ENCODE measurements at regions not wholly inside any gene's neighbourhood (a gene's known extent, or its start where the extent isn't known, plus 50 kb on each side); places are given as distances from the start of the nearest gene placed in this dataset.

GRCh38 chr2:175557810-175558377, 376.4 kb upstream of the ATP5MC3 start:
- DNase-seq: no peak

GRCh38 chr2:175553910-175554309, 372.4 kb upstream of the ATP5MC3 start:
- DNase-seq: no peak

DNA sequence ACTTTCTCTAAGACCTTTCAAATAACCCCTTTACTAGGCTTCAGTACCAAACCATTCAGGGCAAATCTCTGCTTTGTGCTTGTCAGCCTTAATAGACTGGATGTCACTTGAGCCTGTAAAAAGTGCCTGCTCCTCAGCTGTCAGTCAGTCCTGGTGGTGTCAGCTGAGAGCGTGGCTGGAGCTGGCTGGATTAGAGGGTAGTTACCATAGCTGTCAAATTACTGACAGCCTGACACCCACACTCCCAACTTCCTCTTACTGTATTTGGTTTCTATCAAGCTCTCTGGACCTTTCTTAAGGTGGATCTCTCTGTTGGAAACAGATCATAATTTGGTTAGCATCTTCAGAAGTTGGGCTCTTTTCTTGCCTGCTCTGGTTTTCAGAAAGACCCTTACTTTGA, 371.4 kb upstream of the ATP5MC3 start:
- DNase-seq: no peak

DNA sequence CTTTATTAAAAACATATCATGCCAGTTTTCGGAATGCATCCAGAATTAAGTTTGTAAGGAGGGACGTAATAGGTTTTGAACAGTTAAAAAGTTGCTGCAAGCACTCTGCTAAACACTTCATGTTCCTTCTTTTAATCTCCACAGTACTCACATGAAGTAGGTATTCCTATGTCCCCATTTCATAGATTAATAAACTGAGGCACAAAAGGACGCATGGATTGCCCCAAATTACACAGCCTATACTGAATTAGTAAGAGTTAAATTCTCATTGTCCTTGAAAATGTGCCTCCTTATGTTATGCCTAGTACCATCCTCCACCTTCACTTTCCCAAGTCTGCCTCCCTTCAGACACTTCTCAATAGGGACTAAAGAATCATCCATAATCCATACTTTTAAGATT, 358.9 kb upstream of the ATP5MC3 start:
- DNase-seq: no peak

DNA sequence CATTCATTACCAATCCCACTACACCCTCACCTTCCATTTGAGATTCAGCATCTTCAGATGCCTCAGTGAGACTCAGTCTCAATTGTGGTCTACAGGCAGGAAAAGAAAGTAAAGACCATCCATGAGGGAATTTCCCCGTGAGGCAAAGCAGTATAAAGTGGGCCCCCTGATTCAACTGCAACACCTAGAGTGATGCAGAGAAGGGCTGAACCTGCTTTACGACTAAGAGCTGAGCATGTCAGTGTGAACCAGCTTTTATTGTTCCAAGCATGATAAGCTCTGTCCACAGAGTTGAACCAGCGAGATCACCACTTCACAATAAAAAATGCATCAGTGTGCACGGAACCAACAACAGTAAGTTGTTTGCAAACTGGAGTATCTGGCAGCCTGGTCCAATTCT, 357.6 kb upstream of the ATP5MC3 start:
- DNase-seq: no peak

GRCh38 chr2:175536059-175536458, 354.5 kb upstream of the ATP5MC3 start:
- no peak for DNase-seq

GRCh38 chr2:175535631-175536030, 354.1 kb upstream of the ATP5MC3 start:
- DNase-seq: no peak

DNA sequence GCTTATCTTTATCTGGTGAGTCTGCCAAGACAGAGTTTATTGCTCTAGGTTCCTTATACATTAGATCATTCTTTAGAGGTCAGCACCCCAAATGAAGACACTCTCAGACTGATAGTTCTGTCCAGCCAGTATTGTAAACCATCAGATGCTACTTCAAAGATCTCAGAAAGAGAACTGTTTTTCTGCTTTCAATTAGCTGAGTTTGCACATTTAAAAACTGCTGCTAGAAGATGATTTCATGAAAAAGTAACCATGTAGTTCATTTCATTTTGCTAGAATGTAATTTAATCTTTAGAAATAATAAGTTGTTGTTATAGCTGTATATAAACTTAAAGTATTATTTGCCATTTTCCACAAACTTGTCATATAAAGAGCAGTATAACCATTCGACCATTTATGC, 344.5 kb upstream of the ATP5MC3 start:
- no peak for DNase-seq

- no peak for DNase-seq
These were observed 341.5 kb upstream of the ATP5MC3 start for GRCh38 chr2:175523001-175523400.

DNA sequence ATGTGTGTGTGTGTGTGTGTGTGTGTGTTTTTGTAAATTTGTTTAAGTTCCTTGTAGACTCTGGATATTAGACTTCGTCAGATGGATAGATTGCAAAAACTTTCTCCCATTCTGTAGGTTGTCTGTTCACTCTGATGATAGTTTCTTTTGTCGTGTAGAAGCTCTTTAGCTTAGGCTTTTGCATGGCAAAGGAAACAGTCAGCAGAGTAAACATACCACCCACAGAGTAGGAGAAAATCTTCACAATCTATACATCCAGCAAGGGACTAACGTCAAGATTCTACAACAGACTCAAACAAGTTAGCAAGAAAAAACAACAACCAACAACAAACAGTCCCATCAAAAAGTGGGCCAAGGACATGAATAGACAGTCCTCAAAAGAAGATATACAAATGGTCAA, 336.7 kb upstream of the ATP5MC3 start:
- DNase-seq: no peak

- no peak for DNase-seq
These were observed 335.0 kb upstream of the ATP5MC3 start for GRCh38 chr2:175516555-175516954.

DNA sequence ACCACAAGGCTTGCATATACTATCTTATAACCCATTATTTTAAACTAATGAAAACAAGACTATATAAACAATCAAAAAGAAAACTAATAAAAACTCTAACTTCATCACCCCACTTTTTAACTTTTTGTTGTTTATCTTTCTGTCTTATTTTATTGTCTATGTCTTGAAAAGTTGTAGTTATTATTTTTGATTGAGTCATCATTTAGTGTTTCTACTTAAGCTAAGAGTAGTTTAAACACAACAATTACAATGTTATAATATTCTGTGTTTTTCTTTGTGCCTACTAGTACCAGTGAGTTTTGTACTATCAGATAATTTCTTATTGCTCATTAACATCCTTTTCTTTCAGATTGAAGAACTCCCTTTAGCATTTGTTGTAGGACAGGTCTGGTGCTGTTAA, 318.7 kb upstream of the ATP5MC3 start:
- DNase-seq: no peak

GRCh38 chr2:175490360-175490791, 308.9 kb upstream of the ATP5MC3 start:
- DNase-seq: no peak

DNA sequence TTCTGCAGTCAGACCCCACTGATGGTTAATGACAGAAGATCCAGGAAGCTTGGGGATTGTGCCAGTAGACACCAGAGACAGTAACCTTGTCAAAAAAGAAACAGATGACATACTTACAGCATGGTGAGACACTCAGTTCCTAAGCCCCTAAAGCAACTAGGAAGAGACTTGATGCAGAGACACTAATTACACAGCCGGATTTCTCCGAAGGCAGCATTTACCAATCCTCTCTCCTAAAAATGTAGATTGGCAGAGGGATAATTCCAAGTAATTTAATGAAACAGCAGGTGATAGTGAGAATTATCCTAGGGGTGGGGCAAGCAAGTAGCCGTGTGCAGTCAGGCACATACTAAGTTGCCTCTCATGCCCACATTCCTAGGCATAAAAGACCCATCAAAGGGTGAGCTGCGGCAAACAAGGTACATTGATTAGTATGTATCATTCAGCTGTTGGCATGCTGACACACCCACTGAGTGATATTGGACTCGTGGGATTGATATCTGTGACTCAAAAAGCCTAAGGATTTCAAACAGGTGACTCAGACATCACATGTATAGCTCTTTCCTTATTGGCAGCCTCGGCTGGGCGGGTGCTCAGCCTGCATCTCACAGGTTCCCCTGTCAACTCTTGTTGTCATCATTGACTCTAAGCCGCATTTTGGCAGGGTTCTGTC, 296.7 kb upstream of the ATP5MC3 start:
- no peak for DNase-seq

GRCh38 chr2:175476948-175477347, 295.4 kb upstream of the ATP5MC3 start:
- DNase-seq: no peak

DNA sequence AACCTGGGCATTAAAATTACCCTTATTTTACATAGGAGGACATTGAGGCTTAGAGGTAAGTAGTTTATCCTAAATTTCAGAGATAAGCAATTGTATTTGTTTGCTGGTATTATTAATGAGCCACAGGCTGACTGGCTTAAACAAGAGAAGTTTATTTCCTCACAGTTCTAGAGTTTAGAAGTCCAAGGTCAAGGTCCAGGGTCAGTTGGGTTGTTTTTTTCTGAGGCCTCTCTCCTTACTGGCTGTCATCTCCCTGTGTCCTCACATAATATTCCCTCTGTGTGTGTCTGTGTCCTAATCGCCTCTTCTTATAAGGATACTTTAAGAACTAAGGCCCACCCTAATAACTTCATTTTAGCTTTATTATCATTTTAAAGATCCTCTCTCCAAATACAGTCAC, 294.9 kb upstream of the ATP5MC3 start:
- no peak for DNase-seq

DNA sequence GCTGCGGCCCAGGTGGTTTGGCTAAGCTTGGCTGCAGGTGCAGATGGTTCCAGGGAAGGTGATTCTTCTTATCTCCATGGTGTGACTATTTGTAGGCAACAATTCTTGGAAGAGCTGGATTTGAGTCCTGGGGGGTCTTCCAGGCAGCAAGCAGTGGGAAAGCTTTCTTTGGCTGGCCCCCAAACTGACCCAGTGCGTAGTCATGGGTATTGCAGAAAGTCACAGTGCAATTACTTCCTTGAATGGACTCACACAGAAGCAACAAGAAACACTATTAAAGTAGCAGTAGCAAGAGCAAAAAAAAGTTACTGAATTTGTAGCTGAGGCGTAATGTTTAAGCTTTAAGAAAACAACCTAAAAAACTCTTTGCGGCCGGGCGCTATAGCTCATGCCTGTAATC, 293.6 kb upstream of the ATP5MC3 start:
- no peak for DNase-seq

- no peak for DNase-seq
These were observed 287.1 kb upstream of the ATP5MC3 start for GRCh38 chr2:175468431-175469098.

DNA sequence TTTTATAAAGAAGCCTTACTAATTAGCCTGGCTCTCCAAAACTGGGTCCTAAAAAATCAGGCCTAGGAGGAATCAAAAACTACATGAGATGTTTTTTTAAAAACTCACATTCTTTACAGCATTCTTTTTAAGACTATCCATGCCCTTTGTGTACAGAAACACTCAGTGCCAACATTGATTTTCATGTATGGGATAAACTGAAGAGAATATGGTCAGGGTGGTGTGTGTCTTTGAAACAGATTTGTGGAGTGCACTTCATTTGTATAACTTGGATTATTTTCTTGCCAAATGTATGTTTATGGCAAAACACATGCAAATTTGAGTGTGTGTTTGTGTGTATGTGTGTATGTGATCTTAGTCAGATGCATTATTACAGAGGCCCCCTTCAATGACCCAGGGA, 283.6 kb upstream of the ATP5MC3 start:
- no peak for DNase-seq

- no peak for DNase-seq
These were observed 282.8 kb upstream of the ATP5MC3 start for GRCh38 chr2:175464311-175464670.

DNA sequence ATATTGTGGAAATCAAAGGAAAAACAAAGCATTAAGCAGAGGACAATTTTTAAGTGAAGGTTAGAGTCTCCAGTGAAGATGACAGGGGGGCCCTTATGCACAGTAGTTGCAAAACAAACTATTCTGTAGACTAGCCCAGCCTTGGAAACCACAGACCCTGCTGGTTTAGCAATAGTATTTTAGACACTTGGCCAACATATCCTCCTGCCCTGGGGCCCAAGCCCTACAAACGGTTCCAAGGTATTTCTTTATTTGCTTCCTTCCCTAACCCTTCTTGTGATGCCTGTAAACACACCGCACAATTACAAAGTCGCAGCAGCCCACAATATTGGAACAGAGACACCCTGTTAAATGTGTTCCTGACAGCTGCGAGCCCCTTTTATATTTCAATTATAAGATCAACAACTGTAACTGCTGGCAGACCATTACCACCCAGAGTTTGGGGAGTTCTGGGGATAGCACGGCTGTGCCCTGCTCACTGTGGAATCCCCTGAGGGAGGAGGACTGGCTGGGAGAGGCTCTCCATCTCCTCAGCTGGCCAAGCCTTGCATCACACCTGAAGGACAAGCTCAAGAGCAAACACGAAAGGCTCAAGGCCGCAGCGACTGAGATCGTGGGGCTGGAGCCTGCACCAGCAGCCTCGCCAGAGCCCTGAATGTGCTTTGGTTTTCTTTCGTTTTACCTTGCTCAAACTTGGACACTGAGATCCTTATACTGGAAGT, 282.2 kb upstream of the ATP5MC3 start:
- no peak for DNase-seq

DNA sequence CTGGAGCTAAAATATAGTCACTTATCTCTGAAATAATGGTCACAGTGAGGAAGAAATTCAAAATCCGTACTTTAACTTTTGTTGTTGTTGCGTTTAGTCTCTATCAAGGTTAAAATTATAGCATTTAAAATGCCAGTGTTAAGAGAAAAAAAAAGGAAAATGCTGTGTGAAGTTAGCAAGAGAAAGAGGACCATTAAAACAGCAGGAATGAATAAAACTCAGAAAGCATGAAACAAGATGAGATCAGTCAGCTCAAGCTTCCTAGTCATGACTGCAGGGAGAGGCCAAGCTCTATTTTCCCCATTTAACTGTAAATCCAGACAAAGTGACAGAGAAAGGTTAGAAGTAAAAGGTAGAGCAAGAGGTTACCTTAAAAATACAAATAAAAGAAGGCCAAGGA, 281.7 kb upstream of the ATP5MC3 start:
- DNase-seq: no peak

DNA sequence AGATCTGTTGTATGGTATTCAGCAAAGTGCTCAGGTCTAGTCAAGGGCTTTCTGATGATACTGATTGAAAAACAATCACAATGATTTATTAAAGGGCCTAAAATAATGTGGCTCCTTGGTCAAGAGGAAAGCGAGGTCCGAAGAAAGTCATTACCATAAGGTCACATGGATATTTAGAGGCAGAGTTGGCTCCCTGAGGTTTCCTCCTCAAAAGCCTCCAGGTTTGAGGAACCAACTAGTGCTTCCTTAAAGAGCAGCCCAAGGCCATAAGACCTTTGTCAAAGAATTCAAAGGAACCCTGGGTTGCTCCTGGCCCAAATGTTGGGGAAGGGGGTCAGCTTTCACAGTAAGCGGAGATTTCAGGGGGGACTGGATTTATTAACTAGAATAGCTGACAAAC, 280.7 kb upstream of the ATP5MC3 start:
- no peak for DNase-seq

GRCh38 chr2:175461839-175462238, 280.3 kb upstream of the ATP5MC3 start:
- no peak for DNase-seq

Data from cerebellar nuclear complex (tissue), 1 donor.